ENCODE measurements at regions not wholly inside any gene's neighbourhood (a gene's known extent, or its start where the extent isn't known, plus 50 kb on each side); places are given as distances from the start of the nearest gene placed in this dataset.

GRCh38 chr4:79059631-79060399, 120.6 kb upstream of the PAQR3 start:
- no peak for TF ChIP-seq JUND (IDR thresholded peaks at IDR 0.05; ENCODE audit: borderline replicate concordance, low read depth, low read length)
- no peak for TF ChIP-seq JUND (tag; IDR thresholded peaks at IDR 0.05; ENCODE audit: borderline replicate concordance, low read depth, low read length)
- TF ChIP-seq PHTF2 (CRISPR knock-in tag; IDR thresholded peaks at IDR 0.05), result no peak
- TF ChIP-seq POU5F1 (IDR thresholded peaks at IDR 0.05; ENCODE audit: borderline replicate concordance, low read depth, low read length, partially characterized antibody), result no peak
- TF ChIP-seq RUNX1 (IDR thresholded peaks at IDR 0.05; ENCODE audit: low read depth), result no peak
- TF ChIP-seq TRIM28 (IDR thresholded peaks at IDR 0.05), result no peak
- no peak for TF ChIP-seq XRCC3 (IDR thresholded peaks at IDR 0.05)
- TF ChIP-seq ZBTB33 (CRISPR knock-in tag; IDR thresholded peaks at IDR 0.05), result no peak
- no peak for TF ChIP-seq MXI1 (IDR thresholded peaks at IDR 0.05; ENCODE audit: low read depth, low read length)
- no peak for TF ChIP-seq ETV6 (IDR thresholded peaks at IDR 0.05; ENCODE audit: borderline replicate concordance in 1 of 2, low read depth in 2 of 2, low read length in 1 of 2)
- no peak for TF ChIP-seq ETV6 (CRISPR knock-in tag; IDR thresholded peaks at IDR 0.05; ENCODE audit: borderline replicate concordance)
- TF ChIP-seq, protein P1, sequence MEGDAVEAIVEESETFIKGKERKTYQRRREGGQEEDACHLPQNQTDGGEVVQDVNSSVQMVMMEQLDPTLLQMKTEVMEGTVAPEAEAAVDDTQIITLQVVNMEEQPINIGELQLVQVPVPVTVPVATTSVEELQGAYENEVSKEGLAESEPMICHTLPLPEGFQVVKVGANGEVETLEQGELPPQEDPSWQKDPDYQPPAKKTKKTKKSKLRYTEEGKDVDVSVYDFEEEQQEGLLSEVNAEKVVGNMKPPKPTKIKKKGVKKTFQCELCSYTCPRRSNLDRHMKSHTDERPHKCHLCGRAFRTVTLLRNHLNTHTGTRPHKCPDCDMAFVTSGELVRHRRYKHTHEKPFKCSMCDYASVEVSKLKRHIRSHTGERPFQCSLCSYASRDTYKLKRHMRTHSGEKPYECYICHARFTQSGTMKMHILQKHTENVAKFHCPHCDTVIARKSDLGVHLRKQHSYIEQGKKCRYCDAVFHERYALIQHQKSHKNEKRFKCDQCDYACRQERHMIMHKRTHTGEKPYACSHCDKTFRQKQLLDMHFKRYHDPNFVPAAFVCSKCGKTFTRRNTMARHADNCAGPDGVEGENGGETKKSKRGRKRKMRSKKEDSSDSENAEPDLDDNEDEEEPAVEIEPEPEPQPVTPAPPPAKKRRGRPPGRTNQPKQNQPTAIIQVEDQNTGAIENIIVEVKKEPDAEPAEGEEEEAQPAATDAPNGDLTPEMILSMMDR (IDR thresholded peaks at IDR 0.05 in 2 of 3, conservative IDR thresholded peaks at IDR 0.05 in 1 of 3; ENCODE audit: insufficient read depth in 2 of 3, low read depth in 1 of 3, low read length in 3 of 3), result no peak
- TF ChIP-seq ZNF274 (IDR thresholded peaks at IDR 0.05; ENCODE audit: borderline replicate concordance, low read depth, low read length), result no peak
- no peak for TF ChIP-seq NR2C2 (CRISPR knock-in tag; IDR thresholded peaks at IDR 0.05)
- peak; percentile 41; the same call in 1 of the 2 replicates for TF ChIP-seq NR2C2 (tag; IDR thresholded peaks at IDR 0.05)
- no peak for TF ChIP-seq SIN3A (IDR thresholded peaks at IDR 0.05; ENCODE audit: borderline replicate concordance in 2 of 2, control insufficient read depth in 1 of 2, low read depth in 2 of 2, low read length in 2 of 2)
- TF ChIP-seq ZNF347 (CRISPR knock-in tag; IDR thresholded peaks at IDR 0.05; ENCODE audit: low read depth), result no peak

All from K562 (cell line).